ENCODE measurements at regions not wholly inside any gene's neighbourhood (a gene's known extent, or its start where the extent isn't known, plus 50 kb on each side); places are given as distances from the start of the nearest gene placed in this dataset.

- in situ Hi-C loops (cut with HindIII; ENCODE audit: low sequenced_read_pairs): no loop called here
These were observed 1002.5 kb downstream of the BCL11B start for GRCh38 chr14:98269533-98269932.

- in situ Hi-C loops (cut with HindIII; ENCODE audit: low sequenced_read_pairs): no loop called here
These were observed 1001.8 kb downstream of the BCL11B start for GRCh38 chr14:98270201-98270600.

GRCh38 chr14:98274596-98274995 lies 997.4 kb downstream of the BCL11B start:
- in situ Hi-C loops (cut with HindIII; ENCODE audit: low sequenced_read_pairs): no loop called here

GRCh38 chr14:98278800-98279199 lies 993.2 kb downstream of the BCL11B start:
- in situ Hi-C loops (cut with HindIII; ENCODE audit: low sequenced_read_pairs): no loop called here

- in situ Hi-C loops (cut with HindIII; ENCODE audit: low sequenced_read_pairs): no loop called here
These were observed 991.6 kb downstream of the BCL11B start for GRCh38 chr14:98280436-98280835.

GRCh38 chr14:98288825-98289224 lies 983.2 kb downstream of the BCL11B start:
- in situ Hi-C loops (cut with HindIII; ENCODE audit: low sequenced_read_pairs): no loop called here

GRCh38 chr14:98290596-98290995 lies 981.4 kb downstream of the BCL11B start:
- in situ Hi-C loops (cut with HindIII; ENCODE audit: low sequenced_read_pairs): no loop called here

GRCh38 chr14:98292191-98292590 lies 979.8 kb downstream of the BCL11B start:
- in situ Hi-C loops (cut with HindIII; ENCODE audit: low sequenced_read_pairs): no loop called here

GRCh38 chr14:98293576-98293975 lies 978.4 kb downstream of the BCL11B start:
- in situ Hi-C loops (cut with HindIII; ENCODE audit: low sequenced_read_pairs): no loop called here

- in situ Hi-C loops (cut with HindIII; ENCODE audit: low sequenced_read_pairs): no loop called here
These were observed 975.1 kb downstream of the BCL11B start for GRCh38 chr14:98296895-98297294.

- in situ Hi-C loops (cut with HindIII; ENCODE audit: low sequenced_read_pairs): no loop called here
These were observed 974.4 kb downstream of the BCL11B start for GRCh38 chr14:98297567-98297966.

GRCh38 chr14:98298481-98299244 lies 973.3 kb downstream of the BCL11B start:
- in situ Hi-C loops (cut with HindIII; ENCODE audit: low sequenced_read_pairs): no loop called here

- in situ Hi-C loops (cut with HindIII; ENCODE audit: low sequenced_read_pairs): no loop called here
These were observed 970.3 kb downstream of the BCL11B start for GRCh38 chr14:98301681-98302080.

- in situ Hi-C loops (cut with HindIII; ENCODE audit: low sequenced_read_pairs): no loop called here
These were observed 967.4 kb downstream of the BCL11B start for GRCh38 chr14:98304574-98304973.

- in situ Hi-C loops (cut with HindIII; ENCODE audit: low sequenced_read_pairs): no loop called here
These were observed 962.4 kb downstream of the BCL11B start for GRCh38 chr14:98309591-98309990.

- in situ Hi-C loops (cut with HindIII; ENCODE audit: low sequenced_read_pairs): no loop called here
These were observed 960.0 kb downstream of the BCL11B start for GRCh38 chr14:98312006-98312405.

- in situ Hi-C loops (cut with HindIII; ENCODE audit: low sequenced_read_pairs): no loop called here
These were observed 950.2 kb downstream of the BCL11B start for GRCh38 chr14:98321841-98322240.

- in situ Hi-C loops (cut with HindIII; ENCODE audit: low sequenced_read_pairs): no loop called here
These were observed 948.2 kb downstream of the BCL11B start for GRCh38 chr14:98323836-98324235.

- in situ Hi-C loops (cut with HindIII; ENCODE audit: low sequenced_read_pairs): no loop called here
These were observed 946.2 kb downstream of the BCL11B start for GRCh38 chr14:98325761-98326160.

GRCh38 chr14:98328496-98328895 lies 943.5 kb downstream of the BCL11B start:
- in situ Hi-C loops (cut with HindIII; ENCODE audit: low sequenced_read_pairs): no loop called here

- in situ Hi-C loops (cut with HindIII; ENCODE audit: low sequenced_read_pairs): no loop called here
These were observed 937.8 kb downstream of the BCL11B start for GRCh38 chr14:98334186-98334585.

GRCh38 chr14:98341211-98341610 lies 930.8 kb downstream of the BCL11B start:
- in situ Hi-C loops (cut with HindIII; ENCODE audit: low sequenced_read_pairs): no loop called here

- in situ Hi-C loops (cut with HindIII; ENCODE audit: low sequenced_read_pairs): no loop called here
These were observed 926.8 kb downstream of the BCL11B start for GRCh38 chr14:98345161-98345560.
